BE2C (cell line): ENCODE measurements at regions not wholly inside any gene's neighbourhood (a gene's known extent, or its start where the extent isn't known, plus 50 kb on each side); places are given as distances from the start of the nearest gene placed in this dataset.
A peak's percentile ranks its signal among the peaks of the same experiment; 100 is the strongest.

ENCODE experiments used
- DNase-seq: peaks from one replicate; pipeline ENCODE4 v3.0.0-alpha.2; 2020
- H3K27me3 ChIP-seq: fragments of 250-450 bp; sonication (Bioruptor Pico); 2 replicates; pipeline ENCODE4 v1.5.1; 2020; ENCODE audit warnings: mild to moderate bottlenecking
- H3K36me3 ChIP-seq: fragments of 250-450 bp; sonication (Bioruptor Pico); 2 replicates; pipeline ENCODE4 v1.5.1; 2020; ENCODE audit warnings: mild to moderate bottlenecking
- H3K4me1 ChIP-seq: fragments of 250-450 bp; sonication (Bioruptor Pico); 2 replicates; pipeline ENCODE4 v1.5.1; 2020
- H3K4me3 ChIP-seq: 2 replicates; pipeline ENCODE4 v1.5.1; 2011; ENCODE audit warnings: low read depth, low read length
- H3K9me3 ChIP-seq: fragments of 250-450 bp; sonication (Bioruptor Pico); 2 replicates; pipeline ENCODE4 v1.5.1; 2020
- CTCF ChIP-seq: IDR thresholded peaks from 2 replicates; pipeline ENCODE4 v1.5.1; 2012; ENCODE audit warnings: mild to moderate bottlenecking, low read depth, low read length

DNA sequence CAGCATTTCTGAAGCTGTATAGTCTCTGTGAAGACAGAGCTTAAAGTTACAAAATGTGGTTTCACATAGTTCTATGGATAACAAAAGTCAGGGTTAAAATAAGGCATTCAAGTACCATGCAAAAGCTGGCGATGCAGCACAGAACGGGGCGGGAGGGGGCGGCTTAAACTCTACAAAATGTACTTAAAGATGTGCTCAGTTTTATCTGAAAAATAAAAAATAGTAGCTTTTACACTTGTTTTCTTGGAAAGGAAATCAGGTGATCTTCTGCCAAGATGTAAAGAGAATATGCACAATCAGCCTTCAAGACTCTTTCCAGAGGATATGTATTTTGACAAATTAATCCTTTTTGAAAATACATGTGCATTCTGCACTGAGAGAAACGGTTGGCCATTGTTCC is 301.7 kb upstream of the EMCN start:
- H3K4me1 ChIP-seq: no peaks in the 10 kb centered on the region
- no peak for DNase-seq
- H3K9me3 ChIP-seq: no peaks in the 10 kb centered on the region
- TF ChIP-seq CTCF: no peak
- H3K36me3 ChIP-seq: no peaks in the 10 kb centered on the region
- no peak overlapping the region for H3K4me3 ChIP-seq
- H3K27me3 ChIP-seq: no peaks in the 10 kb centered on the region

DNA sequence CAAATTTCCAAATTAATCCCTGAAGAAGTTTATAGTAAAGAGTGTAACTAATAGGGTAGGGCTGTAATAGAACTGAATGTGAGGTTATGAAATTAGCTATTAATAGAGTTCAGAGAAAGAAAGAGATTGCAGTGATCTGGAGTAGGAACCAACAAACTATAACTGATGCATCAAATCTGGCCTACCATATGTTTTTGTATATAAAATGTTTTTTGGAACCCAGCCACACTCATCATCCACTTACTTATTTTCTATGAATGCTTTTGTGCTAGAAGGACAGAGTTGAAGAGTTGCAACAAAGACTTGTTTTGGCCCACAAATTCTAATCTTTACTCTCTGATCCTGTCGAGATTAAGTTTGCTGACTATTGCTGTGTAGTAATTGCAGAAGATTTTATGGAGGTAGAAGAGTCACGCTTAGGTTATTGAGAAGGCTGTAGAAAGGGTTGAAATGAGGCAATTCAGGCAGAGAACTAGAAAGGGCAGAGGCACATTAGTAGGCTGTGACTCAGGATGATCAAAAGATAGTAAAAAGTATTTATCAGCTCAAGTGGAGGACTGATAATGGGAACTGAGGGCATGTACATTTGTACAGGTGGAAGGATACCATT is 298.7 kb upstream of the EMCN start:
- Histone ChIP-seq H3K36me3 (no peaks in the 10 kb centered on the region), H3K4me1 (no peaks in the 10 kb centered on the region), H3K9me3 (no peaks in the 10 kb centered on the region), H3K27me3 (no peaks in the 10 kb centered on the region), H3K4me3 (no peak overlapping the region)
- no peak for DNase-seq
- TF ChIP-seq CTCF: no peak

DNA sequence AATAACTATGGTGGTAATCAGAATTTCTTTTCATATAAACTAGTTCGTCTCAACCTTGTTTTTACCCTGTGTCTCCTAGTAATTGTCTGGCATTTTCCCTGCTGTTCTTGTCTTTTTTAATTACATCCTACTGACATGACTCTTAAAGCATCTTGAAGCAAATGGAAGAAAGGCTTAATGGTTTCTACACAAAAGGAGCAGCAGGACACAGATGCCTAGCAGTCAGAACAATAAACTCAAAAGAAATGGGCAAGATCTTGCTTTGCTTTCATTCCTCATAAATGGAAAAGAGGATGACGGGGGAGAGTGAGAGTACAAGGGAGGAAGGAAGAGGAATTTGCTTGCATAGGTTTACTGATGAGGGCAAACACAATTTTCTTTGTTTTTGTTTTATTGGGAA is 293.2 kb upstream of the EMCN start:
- no peak for DNase-seq
- H3K4me3 ChIP-seq: no peak overlapping the region
- no peaks in the 10 kb centered on the region for H3K27me3 ChIP-seq
- H3K9me3 ChIP-seq: no peaks in the 10 kb centered on the region
- TF ChIP-seq CTCF: no peak
- H3K36me3 ChIP-seq: no peaks in the 10 kb centered on the region
- H3K4me1 ChIP-seq: peaks cover 4% of the 10 kb centered on the region; the same call in 1 of the 2 replicates

GRCh38 chr4:100809506-100809905 is 291.7 kb upstream of the EMCN start:
- Histone ChIP-seq H3K9me3 (no peaks in the 10 kb centered on the region), H3K4me3 (no peak overlapping the region), H3K36me3 (no peaks in the 10 kb centered on the region), H3K4me1 (peaks cover 4% of the 10 kb centered on the region; the same call in 1 of the 2 replicates), H3K27me3 (no peaks in the 10 kb centered on the region)
- no peak for TF ChIP-seq CTCF
- no peak for DNase-seq

DNA sequence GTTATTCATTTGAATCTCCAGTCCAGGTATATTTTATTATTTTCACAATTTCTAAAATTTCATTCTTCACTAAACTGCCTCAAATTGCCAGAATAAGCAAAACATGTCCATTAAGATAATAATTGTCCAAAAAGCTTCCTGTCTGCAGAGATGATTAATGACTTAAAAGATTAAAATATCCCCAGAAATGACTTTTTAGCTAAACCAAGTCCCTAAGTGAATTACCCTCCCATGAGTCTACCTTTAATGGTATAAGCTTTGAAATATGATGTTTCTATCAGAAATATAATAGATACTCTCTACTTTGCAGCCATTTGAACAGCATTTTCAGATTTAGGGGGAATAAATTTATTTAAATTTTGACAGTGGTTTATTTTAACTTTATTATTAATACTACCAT is 289.2 kb upstream of the EMCN start:
- no peak for TF ChIP-seq CTCF
- H3K36me3 ChIP-seq: no peaks in the 10 kb centered on the region
- no peaks in the 10 kb centered on the region for H3K9me3 ChIP-seq
- no peak overlapping the region for H3K4me3 ChIP-seq
- no peak for DNase-seq
- no peaks in the 10 kb centered on the region for H3K27me3 ChIP-seq
- H3K4me1 ChIP-seq: peaks cover 4% of the 10 kb centered on the region; the same call in 1 of the 2 replicates

GRCh38 chr4:100805538-100805937 is 287.7 kb upstream of the EMCN start:
- DNase-seq: peak; percentile 18
- no peaks in the 10 kb centered on the region for H3K9me3 ChIP-seq

More at GRCh38 chr4:100805538-100805937, 287.7 kb upstream of the EMCN start:
- Histone ChIP-seq H3K36me3 (no peaks in the 10 kb centered on the region), H3K27me3 (no peaks in the 10 kb centered on the region), H3K4me1 (peaks cover 4% of the 10 kb centered on the region; the same call in 1 of the 2 replicates), H3K4me3 (no peak overlapping the region)
- TF ChIP-seq CTCF: 0 out of 2 replicates have a peak, but pooled peaks have one; percentile 15
